ENCODE measurements at regions not wholly inside any gene's neighbourhood (a gene's known extent, or its start where the extent isn't known, plus 50 kb on each side); places are given as distances from the start of the nearest gene placed in this dataset.

GRCh38 chr7:35518767-35519166, 176.2 kb downstream of the HERPUD2 start:
- no peak overlapping the region for H3K4me3 ChIP-seq (ENCODE audit: low read depth, low read length)
- H3K9ac ChIP-seq (ENCODE audit: low read depth, low read length): no peak overlapping the region
- no peaks in the 10 kb centered on the region for H3K36me3 ChIP-seq (ENCODE audit: control insufficient read depth, insufficient read depth, low read length)
- H3K9me3 ChIP-seq (ENCODE audit: control insufficient read depth, insufficient read depth, low read length): no peaks in the 10 kb centered on the region
- peaks cover 6% of the 10 kb centered on the region for H3K27me3 ChIP-seq (ENCODE audit: control insufficient read depth, insufficient read depth, low read length)
- H3K4me1 ChIP-seq (ENCODE audit: control insufficient read depth, insufficient read depth, low read length): no peaks in the 10 kb centered on the region

GRCh38 chr7:35516498-35516897, 178.4 kb downstream of the HERPUD2 start:
- H3K36me3 ChIP-seq (ENCODE audit: control insufficient read depth, insufficient read depth, low read length): no peaks in the 10 kb centered on the region
- no peaks in the 10 kb centered on the region for H3K9me3 ChIP-seq (ENCODE audit: control insufficient read depth, insufficient read depth, low read length)
- H3K27me3 ChIP-seq (ENCODE audit: control insufficient read depth, insufficient read depth, low read length): peaks cover 6% of the 10 kb centered on the region
- no peaks in the 10 kb centered on the region for H3K4me1 ChIP-seq (ENCODE audit: control insufficient read depth, insufficient read depth, low read length)
- no peak overlapping the region for H3K9ac ChIP-seq (ENCODE audit: low read depth, low read length)
- no peak overlapping the region for H3K4me3 ChIP-seq (ENCODE audit: low read depth, low read length)

GRCh38 chr7:35513828-35514227, 181.1 kb downstream of the HERPUD2 start:
- Histone ChIP-seq H3K36me3 (ENCODE audit: control insufficient read depth, insufficient read depth, low read length) (no peaks in the 10 kb centered on the region), H3K9me3 (ENCODE audit: control insufficient read depth, insufficient read depth, low read length) (no peaks in the 10 kb centered on the region), H3K27me3 (ENCODE audit: control insufficient read depth, insufficient read depth, low read length) (no peaks in the 10 kb centered on the region), H3K4me1 (ENCODE audit: control insufficient read depth, insufficient read depth, low read length) (no peaks in the 10 kb centered on the region), H3K9ac (ENCODE audit: low read depth, low read length) (no peak overlapping the region), H3K4me3 (ENCODE audit: low read depth, low read length) (no peak overlapping the region)

- Histone ChIP-seq H3K4me3 (ENCODE audit: low read depth, low read length) (no peak overlapping the region), H3K36me3 (ENCODE audit: control insufficient read depth, insufficient read depth, low read length) (no peaks in the 10 kb centered on the region), H3K9me3 (ENCODE audit: control insufficient read depth, insufficient read depth, low read length) (no peaks in the 10 kb centered on the region), H3K27me3 (ENCODE audit: control insufficient read depth, insufficient read depth, low read length) (no peaks in the 10 kb centered on the region), H3K9ac (ENCODE audit: low read depth, low read length) (no peak overlapping the region), H3K4me1 (ENCODE audit: control insufficient read depth, insufficient read depth, low read length) (no peaks in the 10 kb centered on the region)
These were observed 181.7 kb downstream of the HERPUD2 start for GRCh38 chr7:35513195-35513594.

- Histone ChIP-seq H3K4me3 (ENCODE audit: low read depth, low read length) (no peak overlapping the region), H3K9me3 (ENCODE audit: control insufficient read depth, insufficient read depth, low read length) (no peaks in the 10 kb centered on the region), H3K36me3 (ENCODE audit: control insufficient read depth, insufficient read depth, low read length) (no peaks in the 10 kb centered on the region), H3K4me1 (ENCODE audit: control insufficient read depth, insufficient read depth, low read length) (no peaks in the 10 kb centered on the region), H3K27me3 (ENCODE audit: control insufficient read depth, insufficient read depth, low read length) (no peaks in the 10 kb centered on the region), H3K9ac (ENCODE audit: low read depth, low read length) (no peak overlapping the region)
These were observed 182.2 kb downstream of the HERPUD2 start for GRCh38 chr7:35512716-35513115.

GRCh38 chr7:35508623-35509400, 186.1 kb downstream of the HERPUD2 start:
- no peak overlapping the region for H3K4me3 ChIP-seq (ENCODE audit: low read depth, low read length)
- no peaks in the 10 kb centered on the region for H3K9me3 ChIP-seq (ENCODE audit: control insufficient read depth, insufficient read depth, low read length)
- no peaks in the 10 kb centered on the region for H3K36me3 ChIP-seq (ENCODE audit: control insufficient read depth, insufficient read depth, low read length)
- peaks cover 4% of the 10 kb centered on the region for H3K4me1 ChIP-seq (ENCODE audit: control insufficient read depth, insufficient read depth, low read length)
- H3K27me3 ChIP-seq (ENCODE audit: control insufficient read depth, insufficient read depth, low read length): no peaks in the 10 kb centered on the region
- no peak overlapping the region for H3K9ac ChIP-seq (ENCODE audit: low read depth, low read length)

- H3K9ac ChIP-seq (ENCODE audit: low read depth, low read length): no peak overlapping the region
- peaks cover 4% of the 10 kb centered on the region for H3K4me1 ChIP-seq (ENCODE audit: control insufficient read depth, insufficient read depth, low read length)
- no peak overlapping the region for H3K4me3 ChIP-seq (ENCODE audit: low read depth, low read length)
- H3K27me3 ChIP-seq (ENCODE audit: control insufficient read depth, insufficient read depth, low read length): no peaks in the 10 kb centered on the region
- no peaks in the 10 kb centered on the region for H3K9me3 ChIP-seq (ENCODE audit: control insufficient read depth, insufficient read depth, low read length)
- no peaks in the 10 kb centered on the region for H3K36me3 ChIP-seq (ENCODE audit: control insufficient read depth, insufficient read depth, low read length)
These were observed 189.9 kb downstream of the HERPUD2 start for GRCh38 chr7:35505066-35505465.

- Histone ChIP-seq H3K4me1 (ENCODE audit: control insufficient read depth, insufficient read depth, low read length) (peaks cover 4% of the 10 kb centered on the region), H3K4me3 (ENCODE audit: low read depth, low read length) (no peak overlapping the region), H3K9me3 (ENCODE audit: control insufficient read depth, insufficient read depth, low read length) (no peaks in the 10 kb centered on the region), H3K27me3 (ENCODE audit: control insufficient read depth, insufficient read depth, low read length) (no peaks in the 10 kb centered on the region), H3K9ac (ENCODE audit: low read depth, low read length) (no peak overlapping the region), H3K36me3 (ENCODE audit: control insufficient read depth, insufficient read depth, low read length) (no peaks in the 10 kb centered on the region)
These were observed 190.6 kb downstream of the HERPUD2 start for GRCh38 chr7:35504365-35504764.

GRCh38 chr7:35501681-35502080, 193.3 kb downstream of the HERPUD2 start:
- peaks cover 4% of the 10 kb centered on the region for H3K4me1 ChIP-seq (ENCODE audit: control insufficient read depth, insufficient read depth, low read length)
- H3K4me3 ChIP-seq (ENCODE audit: low read depth, low read length): no peak overlapping the region
- H3K9me3 ChIP-seq (ENCODE audit: control insufficient read depth, insufficient read depth, low read length): no peaks in the 10 kb centered on the region
- H3K27me3 ChIP-seq (ENCODE audit: control insufficient read depth, insufficient read depth, low read length): no peaks in the 10 kb centered on the region
- no peak overlapping the region for H3K9ac ChIP-seq (ENCODE audit: low read depth, low read length)
- no peaks in the 10 kb centered on the region for H3K36me3 ChIP-seq (ENCODE audit: control insufficient read depth, insufficient read depth, low read length)

GRCh38 chr7:35499226-35499625, 195.7 kb downstream of the HERPUD2 start:
- H3K9ac ChIP-seq (ENCODE audit: low read depth, low read length): no peak overlapping the region
- H3K9me3 ChIP-seq (ENCODE audit: control insufficient read depth, insufficient read depth, low read length): no peaks in the 10 kb centered on the region
- no peaks in the 10 kb centered on the region for H3K27me3 ChIP-seq (ENCODE audit: control insufficient read depth, insufficient read depth, low read length)
- H3K4me3 ChIP-seq (ENCODE audit: low read depth, low read length): no peak overlapping the region
- H3K4me1 ChIP-seq (ENCODE audit: control insufficient read depth, insufficient read depth, low read length): no peaks in the 10 kb centered on the region
- no peaks in the 10 kb centered on the region for H3K36me3 ChIP-seq (ENCODE audit: control insufficient read depth, insufficient read depth, low read length)

- H3K27me3 ChIP-seq (ENCODE audit: control insufficient read depth, insufficient read depth, low read length): no peaks in the 10 kb centered on the region
- H3K9ac ChIP-seq (ENCODE audit: low read depth, low read length): no peak overlapping the region
- H3K9me3 ChIP-seq (ENCODE audit: control insufficient read depth, insufficient read depth, low read length): no peaks in the 10 kb centered on the region
- no peak overlapping the region for H3K4me3 ChIP-seq (ENCODE audit: low read depth, low read length)
- H3K36me3 ChIP-seq (ENCODE audit: control insufficient read depth, insufficient read depth, low read length): no peaks in the 10 kb centered on the region
- no peaks in the 10 kb centered on the region for H3K4me1 ChIP-seq (ENCODE audit: control insufficient read depth, insufficient read depth, low read length)
These were observed 196.5 kb downstream of the HERPUD2 start for GRCh38 chr7:35498416-35498815.

GRCh38 chr7:35495844-35496243, 199.1 kb downstream of the HERPUD2 start:
- no peaks in the 10 kb centered on the region for H3K4me1 ChIP-seq (ENCODE audit: control insufficient read depth, insufficient read depth, low read length)
- no peak overlapping the region for H3K9ac ChIP-seq (ENCODE audit: low read depth, low read length)
- no peaks in the 10 kb centered on the region for H3K27me3 ChIP-seq (ENCODE audit: control insufficient read depth, insufficient read depth, low read length)
- no peaks in the 10 kb centered on the region for H3K9me3 ChIP-seq (ENCODE audit: control insufficient read depth, insufficient read depth, low read length)
- H3K36me3 ChIP-seq (ENCODE audit: control insufficient read depth, insufficient read depth, low read length): no peaks in the 10 kb centered on the region
- no peak overlapping the region for H3K4me3 ChIP-seq (ENCODE audit: low read depth, low read length)
